ENCODE measurements at regions not wholly inside any gene's neighbourhood (a gene's known extent, or its start where the extent isn't known, plus 50 kb on each side); places are given as distances from the start of the nearest gene placed in this dataset.

GRCh38 chr2:2507417-2507997 is 176.4 kb upstream of the MYT1L start:
- H3K4me1 ChIP-seq (ENCODE audit: control insufficient read depth, low read length): no peaks in the 10 kb centered on the region
- no peak overlapping the region for H3K27ac ChIP-seq (ENCODE audit: low read depth, low read length)
- H3K4me3 ChIP-seq (ENCODE audit: low read length): no peak overlapping the region
- no peak for TF ChIP-seq CTCF (IDR thresholded peaks at IDR 0.05; ENCODE audit: low read depth, low read length, poor library complexity, severe bottlenecking)
- no peak for TF ChIP-seq EZH2phosphoT487 (IDR thresholded peaks at IDR 0.05; ENCODE audit: borderline replicate concordance, low read length)
- no peaks in the 10 kb centered on the region for H4K20me1 ChIP-seq (ENCODE audit: control insufficient read depth, insufficient read depth, low read depth, low read length)
- H3K9me3 ChIP-seq (ENCODE audit: control insufficient read depth, insufficient read depth, low read length): no peaks in the 10 kb centered on the region
- no peaks in the 10 kb centered on the region for H3K27me3 ChIP-seq (ENCODE audit: control insufficient read depth, low read length)
- H3K9me2 ChIP-seq (replicated peaks; ENCODE audit: control insufficient read depth, low read length): no peaks in the 10 kb centered on the region
- H3K4me2 ChIP-seq (ENCODE audit: low read length): no peak overlapping the region
- H3K79me2 ChIP-seq (ENCODE audit: control insufficient read depth, low read length): no peaks in the 10 kb centered on the region
- no peaks in the 10 kb centered on the region for H3K36me3 ChIP-seq (ENCODE audit: control insufficient read depth, low read length)
- no peaks in the 10 kb centered on the region for H3F3A ChIP-seq (ENCODE audit: control insufficient read depth, insufficient read depth)

- Histone ChIP-seq H3K4me2 (ENCODE audit: low read length) (no peak overlapping the region), H3K36me3 (ENCODE audit: control insufficient read depth, low read length) (no peaks in the 10 kb centered on the region), H3K27ac (ENCODE audit: low read depth, low read length) (no peak overlapping the region), H3K4me1 (ENCODE audit: control insufficient read depth, low read length) (no peaks in the 10 kb centered on the region), H4K20me1 (ENCODE audit: control insufficient read depth, insufficient read depth, low read depth, low read length) (no peaks in the 10 kb centered on the region), H3K4me3 (ENCODE audit: low read length) (no peak overlapping the region), H3F3A (ENCODE audit: control insufficient read depth, insufficient read depth) (no peaks in the 10 kb centered on the region), H3K9me2 (replicated peaks; ENCODE audit: control insufficient read depth, low read length) (no peaks in the 10 kb centered on the region), H3K9me3 (ENCODE audit: control insufficient read depth, insufficient read depth, low read length) (no peaks in the 10 kb centered on the region), H3K27me3 (ENCODE audit: control insufficient read depth, low read length) (no peaks in the 10 kb centered on the region), H3K79me2 (ENCODE audit: control insufficient read depth, low read length) (no peaks in the 10 kb centered on the region)
- no peak for TF ChIP-seq EZH2phosphoT487 (IDR thresholded peaks at IDR 0.05; ENCODE audit: borderline replicate concordance, low read length)
- TF ChIP-seq CTCF (IDR thresholded peaks at IDR 0.05; ENCODE audit: low read depth, low read length, poor library complexity, severe bottlenecking): no peak
Observed at GRCh38 chr2:2506536-2506935, 175.5 kb upstream of the MYT1L start.

DNA sequence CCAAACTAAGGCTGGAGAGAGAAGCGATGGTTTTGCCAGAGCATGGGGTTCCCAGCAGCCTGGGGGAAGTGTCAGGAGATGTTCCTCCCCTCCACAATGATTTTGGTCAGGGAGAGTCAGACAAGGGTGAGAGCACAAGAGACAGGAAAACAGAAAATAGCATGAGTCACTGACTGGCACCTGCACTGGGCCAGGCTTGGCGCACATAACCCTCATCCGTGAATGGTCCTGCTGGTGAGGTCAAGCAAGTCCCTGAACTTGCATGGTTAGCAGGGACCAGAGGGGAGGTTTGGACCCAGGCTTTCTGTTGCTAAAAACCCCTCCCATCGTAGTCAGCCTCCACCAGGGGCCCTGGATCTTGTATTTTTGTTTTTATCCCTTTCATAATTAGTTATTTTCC is 174.5 kb upstream of the MYT1L start:
- H3K79me2 ChIP-seq (ENCODE audit: control insufficient read depth, low read length): no peaks in the 10 kb centered on the region
- TF ChIP-seq EZH2phosphoT487 (IDR thresholded peaks at IDR 0.05; ENCODE audit: borderline replicate concordance, low read length): no peak
- TF ChIP-seq CTCF (IDR thresholded peaks at IDR 0.05; ENCODE audit: low read depth, low read length, poor library complexity, severe bottlenecking): no peak
- H3K4me2 ChIP-seq (ENCODE audit: low read length): no peak overlapping the region
- no peaks in the 10 kb centered on the region for H4K20me1 ChIP-seq (ENCODE audit: control insufficient read depth, insufficient read depth, low read depth, low read length)
- no peak overlapping the region for H3K4me3 ChIP-seq (ENCODE audit: low read length)
- H3K4me1 ChIP-seq (ENCODE audit: control insufficient read depth, low read length): no peaks in the 10 kb centered on the region
- no peaks in the 10 kb centered on the region for H3K27me3 ChIP-seq (ENCODE audit: control insufficient read depth, low read length)
- H3K27ac ChIP-seq (ENCODE audit: low read depth, low read length): no peak overlapping the region
- no peaks in the 10 kb centered on the region for H3F3A ChIP-seq (ENCODE audit: control insufficient read depth, insufficient read depth)
- no peaks in the 10 kb centered on the region for H3K9me2 ChIP-seq (replicated peaks; ENCODE audit: control insufficient read depth, low read length)
- no peaks in the 10 kb centered on the region for H3K9me3 ChIP-seq (ENCODE audit: control insufficient read depth, insufficient read depth, low read length)
- no peaks in the 10 kb centered on the region for H3K36me3 ChIP-seq (ENCODE audit: control insufficient read depth, low read length)

Data from DOHH2 (cell line).